Central memory CD4-positive, alpha-beta T cell (primary cell): ENCODE measurements at regions not wholly inside any gene's neighbourhood (a gene's known extent, or its start where the extent isn't known, plus 50 kb on each side); places are given as distances from the start of the nearest gene placed in this dataset.
"Not testable (repeated sequence)": the region's sequence is repeated elsewhere in the genome, so short reads cannot be mapped to it uniquely, and the experiment has no call there.

Experiments used
- DNase-seq: peaks from one replicate; pipeline ENCODE4 v3.0.0; 2022

- not testable (repeated sequence) for DNase-seq
Measured at GRCh38 chr4:189653130-189653653, 287.5 kb upstream of the FRG1 start.

- not testable (repeated sequence) for DNase-seq
Measured at GRCh38 chr4:189653983-189654382, 286.7 kb upstream of the FRG1 start.

GRCh38 chr4:189654396-189654795 is 286.3 kb upstream of the FRG1 start:
- not testable (repeated sequence) for DNase-seq

- not testable (repeated sequence) for DNase-seq
Measured at GRCh38 chr4:189655817-189656216, 284.9 kb upstream of the FRG1 start.

- no peak for DNase-seq
Measured at GRCh38 chr4:189656641-189657040, 284.0 kb upstream of the FRG1 start.

- DNase-seq = not testable (repeated sequence)
Measured at GRCh38 chr4:189658259-189658658, 282.4 kb upstream of the FRG1 start.

- not testable (repeated sequence) for DNase-seq
Measured at GRCh38 chr4:189658831-189659230, 281.8 kb upstream of the FRG1 start.

GRCh38 chr4:189659287-189659686 is 281.4 kb upstream of the FRG1 start:
- no peak for DNase-seq

GRCh38 chr4:189660722-189661360 is 279.8 kb upstream of the FRG1 start:
- DNase-seq = no peak

GRCh38 chr4:189664693-189665250 is 275.9 kb upstream of the FRG1 start:
- DNase-seq = no peak

GRCh38 chr4:189665712-189666305 is 274.9 kb upstream of the FRG1 start:
- not testable (repeated sequence) for DNase-seq

GRCh38 chr4:189667386-189667785 is 273.3 kb upstream of the FRG1 start:
- not testable (repeated sequence) for DNase-seq

- not testable (repeated sequence) for DNase-seq
Measured at GRCh38 chr4:189697675-189698245, 242.9 kb upstream of the FRG1 start.

GRCh38 chr4:189703000-189703399 is 237.7 kb upstream of the FRG1 start:
- not testable (repeated sequence) for DNase-seq

- DNase-seq = not testable (repeated sequence)
Measured at GRCh38 chr4:189706821-189707220, 233.9 kb upstream of the FRG1 start.

- not testable (repeated sequence) for DNase-seq
Measured at GRCh38 chr4:189707227-189707626, 233.4 kb upstream of the FRG1 start.

- not testable (repeated sequence) for DNase-seq
Measured at GRCh38 chr4:189711956-189712355, 228.7 kb upstream of the FRG1 start.

- DNase-seq = not testable (repeated sequence)
Measured at GRCh38 chr4:189721016-189721993, 219.4 kb upstream of the FRG1 start.

- not testable (repeated sequence) for DNase-seq
Measured at GRCh38 chr4:189722324-189723003, 218.2 kb upstream of the FRG1 start.

- DNase-seq = not testable (repeated sequence)
Measured at GRCh38 chr4:189727982-189728638, 212.6 kb upstream of the FRG1 start.

- not testable (repeated sequence) for DNase-seq
Measured at GRCh38 chr4:189731989-189732388, 208.7 kb upstream of the FRG1 start.
